ENCODE measurements at regions not wholly inside any gene's neighbourhood (a gene's known extent, or its start where the extent isn't known, plus 50 kb on each side); places are given as distances from the start of the nearest gene placed in this dataset.

GRCh38 chr10:78966182-78966787 lies 102.5 kb upstream of the ZMIZ1 start:
- TF ChIP-seq CTCF (IDR thresholded peaks at IDR 0.05) (no peak), POLR2A (IDR thresholded peaks at IDR 0.05) (no peak)
